Body of pancreas (tissue), 4 donors: ENCODE measurements at regions not wholly inside any gene's neighbourhood (a gene's known extent, or its start where the extent isn't known, plus 50 kb on each side); places are given as distances from the start of the nearest gene placed in this dataset.

ENCODE experiments used
- POLR2A ChIP-seq, 3 donors: fragments of 450-650 bp; IDR thresholded peaks; one replicate each; pipeline ENCODE4 v1.6.1; 2016; ENCODE audit warnings: antibody characterized with exemption in 3 of 3, mild to moderate bottlenecking in 2 of 3
- TF ChIP-seq, protein P1 (sequence below), 7 experiments: fragments of 450-650 bp in 4 of 7; fragments of 200-600 bp in 3 of 7; sonication (generic) in 3 of 7; IDR thresholded peaks; one replicate each; pipeline ENCODE4 v1.5.1; 2016 to 2019; ENCODE audit warnings: antibody characterized with exemption in 7 of 7

DNA sequence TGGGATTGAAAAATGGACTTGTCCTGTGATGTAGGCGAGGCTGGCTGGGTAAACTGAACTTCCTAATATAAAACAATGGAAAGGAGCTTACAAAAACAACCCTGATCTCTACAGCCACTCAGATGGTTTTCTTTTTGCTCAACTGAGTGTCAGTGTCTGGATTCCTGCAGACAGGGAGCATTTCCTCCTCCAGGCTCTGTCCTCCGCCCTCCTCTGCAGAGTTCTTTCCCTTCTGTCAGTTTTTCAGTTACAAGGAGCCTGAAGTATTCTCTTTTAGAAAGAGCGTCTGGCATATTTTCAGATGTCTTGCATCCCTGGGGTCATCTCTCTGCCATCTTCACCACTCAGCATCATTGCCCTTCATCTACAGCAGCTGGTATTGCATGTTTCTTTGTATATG, 50.0 kb upstream of the PITRM1 start:
- TF ChIP-seq, protein P1, sequence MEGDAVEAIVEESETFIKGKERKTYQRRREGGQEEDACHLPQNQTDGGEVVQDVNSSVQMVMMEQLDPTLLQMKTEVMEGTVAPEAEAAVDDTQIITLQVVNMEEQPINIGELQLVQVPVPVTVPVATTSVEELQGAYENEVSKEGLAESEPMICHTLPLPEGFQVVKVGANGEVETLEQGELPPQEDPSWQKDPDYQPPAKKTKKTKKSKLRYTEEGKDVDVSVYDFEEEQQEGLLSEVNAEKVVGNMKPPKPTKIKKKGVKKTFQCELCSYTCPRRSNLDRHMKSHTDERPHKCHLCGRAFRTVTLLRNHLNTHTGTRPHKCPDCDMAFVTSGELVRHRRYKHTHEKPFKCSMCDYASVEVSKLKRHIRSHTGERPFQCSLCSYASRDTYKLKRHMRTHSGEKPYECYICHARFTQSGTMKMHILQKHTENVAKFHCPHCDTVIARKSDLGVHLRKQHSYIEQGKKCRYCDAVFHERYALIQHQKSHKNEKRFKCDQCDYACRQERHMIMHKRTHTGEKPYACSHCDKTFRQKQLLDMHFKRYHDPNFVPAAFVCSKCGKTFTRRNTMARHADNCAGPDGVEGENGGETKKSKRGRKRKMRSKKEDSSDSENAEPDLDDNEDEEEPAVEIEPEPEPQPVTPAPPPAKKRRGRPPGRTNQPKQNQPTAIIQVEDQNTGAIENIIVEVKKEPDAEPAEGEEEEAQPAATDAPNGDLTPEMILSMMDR (IDR thresholded peaks at IDR 0.05) = no peak
- TF ChIP-seq POLR2A (IDR thresholded peaks at IDR 0.05) = no peak
